Skin epidermis (tissue), 12 donors: ENCODE measurements at regions not wholly inside any gene's neighbourhood (a gene's known extent, or its start where the extent isn't known, plus 50 kb on each side); places are given as distances from the start of the nearest gene placed in this dataset.

Source experiments
- H3K27ac ChIP-seq, 21 experiments: fragments of 200-600 bp; sonication (generic) in 11 of 21; one replicate each; pipeline ENCODE4 v1.5.0; 2020; ENCODE audit warnings: mild to moderate bottlenecking in 3 of 21, inconsistent platforms in 2 of 21, moderate library complexity in 2 of 21
- H3K4me3 ChIP-seq, 7 experiments: fragments of 200-600 bp; sonication (generic) in 2 of 7; one replicate each; pipeline ENCODE4 v1.5.0; 2020; ENCODE audit warnings: inconsistent platforms in 2 of 7, mild to moderate bottlenecking in 2 of 7, moderate library complexity in 1 of 7

DNA sequence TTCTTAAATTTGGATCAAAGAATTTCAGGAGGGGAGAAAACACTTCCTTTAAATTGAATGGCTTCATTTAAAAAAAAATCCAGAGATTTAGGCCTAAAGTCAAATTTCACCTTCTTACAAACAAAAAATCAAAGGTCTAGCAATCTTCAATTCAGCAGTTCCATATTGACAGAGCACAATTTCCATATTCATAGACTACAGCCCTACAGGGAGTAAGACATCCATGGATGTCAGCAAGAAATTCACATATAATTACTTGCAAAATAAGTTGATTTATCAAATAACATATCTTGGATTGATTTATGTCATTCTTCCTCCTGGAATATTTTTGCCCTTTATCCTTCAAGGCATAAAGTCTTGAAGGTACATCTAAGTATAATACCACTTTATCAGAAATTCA, 103.4 kb downstream of the CNTN3 start:
- no peak overlapping the region for H3K27ac ChIP-seq
- no peak overlapping the region for H3K4me3 ChIP-seq

GRCh38 chr3:74510261-74510818, 104.1 kb downstream of the CNTN3 start:
- Histone ChIP-seq H3K4me3 (no peak overlapping the region), H3K27ac (no peak overlapping the region)

DNA sequence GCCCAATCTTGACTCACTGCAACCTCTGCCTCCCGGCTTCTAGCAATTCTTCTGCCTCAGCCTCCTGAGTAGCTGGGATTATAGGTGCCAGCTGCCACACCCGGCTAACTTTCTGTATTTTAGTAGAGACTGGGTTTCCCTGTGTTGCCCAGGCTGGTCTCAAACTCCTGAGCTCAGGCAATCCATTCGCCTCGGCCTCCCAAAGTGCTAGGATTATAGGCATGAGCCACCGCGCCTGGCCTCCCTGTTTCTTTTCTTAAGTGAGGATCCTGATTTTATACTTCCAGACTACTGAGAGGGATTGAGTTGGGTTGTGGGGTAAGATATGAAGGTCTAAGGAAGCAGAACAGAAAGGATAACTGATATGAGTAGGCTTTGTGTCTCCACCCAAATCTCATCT, 106.8 kb downstream of the CNTN3 start:
- H3K27ac ChIP-seq: no peak overlapping the region
- no peak overlapping the region for H3K4me3 ChIP-seq

- H3K4me3 ChIP-seq: no peak overlapping the region
These were observed 108.2 kb downstream of the CNTN3 start for GRCh38 chr3:74506246-74506645.

GRCh38 chr3:74501007-74501406, 113.5 kb downstream of the CNTN3 start:
- Histone ChIP-seq H3K4me3 (no peak overlapping the region), H3K27ac (peak overlapping the region in 3 of 21 experiments; percentile 18 to 43 (median 34))

More at GRCh38 chr3:74506246-74506645, 108.2 kb downstream of the CNTN3 start:
- H3K27ac ChIP-seq: no peak overlapping the region

- H3K4me3 ChIP-seq: no peak overlapping the region
- peak overlapping the region in 3 of 21 experiments; percentile 4 to 34 (median 18) for H3K27ac ChIP-seq
These were observed 114.2 kb downstream of the CNTN3 start for GRCh38 chr3:74500257-74500656.

GRCh38 chr3:74491874-74492273, 122.6 kb downstream of the CNTN3 start:
- no peak overlapping the region for H3K4me3 ChIP-seq
- no peak overlapping the region for H3K27ac ChIP-seq

DNA sequence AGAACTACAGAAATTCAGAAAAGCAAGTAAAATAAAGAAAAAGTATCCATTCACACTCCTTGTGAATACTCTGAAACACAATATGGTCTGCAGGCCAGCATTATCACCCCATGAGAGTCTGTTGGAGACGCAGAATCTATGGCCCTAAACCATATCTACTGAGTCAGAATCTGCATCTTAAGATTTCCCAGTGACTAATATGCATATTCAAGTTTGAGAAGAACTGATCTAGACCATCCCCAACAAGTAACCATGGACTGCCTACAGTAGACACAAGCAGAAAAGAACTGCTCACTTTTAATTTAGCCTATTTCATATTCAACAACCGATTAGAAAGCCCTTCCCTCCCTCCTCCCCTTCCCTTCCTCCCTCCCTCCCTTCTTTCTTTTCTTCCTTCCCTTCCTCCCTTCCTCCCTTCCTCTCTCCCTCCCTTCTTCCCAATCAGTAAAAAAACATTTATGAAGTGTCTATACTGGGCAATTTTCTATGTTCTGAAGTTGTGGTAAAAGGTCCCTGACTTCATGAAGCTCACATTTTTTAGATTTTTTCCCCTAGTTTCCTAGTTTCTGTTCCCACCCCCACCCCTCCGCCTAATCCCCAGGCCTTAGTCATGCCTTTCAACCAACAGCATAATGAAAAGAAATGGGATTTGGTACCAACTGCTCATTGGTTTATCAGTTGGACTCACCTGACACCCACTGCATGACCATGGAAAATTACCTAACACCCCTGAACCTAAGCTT, 125.2 kb downstream of the CNTN3 start:
- Histone ChIP-seq H3K27ac (no peak overlapping the region), H3K4me3 (no peak overlapping the region)

DNA sequence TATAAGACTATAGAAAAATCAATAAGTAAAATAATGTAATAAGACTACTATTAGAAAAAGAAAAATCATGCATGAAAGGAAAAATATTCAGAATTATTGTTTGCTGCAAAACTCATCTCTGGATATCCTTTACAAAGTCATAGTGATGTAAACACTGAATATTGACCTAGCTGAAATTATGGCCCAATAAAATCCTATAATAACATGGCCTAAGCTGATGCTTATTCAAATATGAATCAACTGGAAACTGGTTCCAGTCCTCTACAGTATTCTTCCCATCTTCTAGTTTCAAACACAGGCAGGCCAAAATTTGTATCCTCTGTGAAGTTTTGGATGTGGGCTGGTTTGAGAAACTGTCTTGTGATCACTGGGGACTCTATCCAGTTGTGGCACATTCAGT, 134.5 kb downstream of the CNTN3 start:
- Histone ChIP-seq H3K27ac (no peak overlapping the region), H3K4me3 (no peak overlapping the region)

DNA sequence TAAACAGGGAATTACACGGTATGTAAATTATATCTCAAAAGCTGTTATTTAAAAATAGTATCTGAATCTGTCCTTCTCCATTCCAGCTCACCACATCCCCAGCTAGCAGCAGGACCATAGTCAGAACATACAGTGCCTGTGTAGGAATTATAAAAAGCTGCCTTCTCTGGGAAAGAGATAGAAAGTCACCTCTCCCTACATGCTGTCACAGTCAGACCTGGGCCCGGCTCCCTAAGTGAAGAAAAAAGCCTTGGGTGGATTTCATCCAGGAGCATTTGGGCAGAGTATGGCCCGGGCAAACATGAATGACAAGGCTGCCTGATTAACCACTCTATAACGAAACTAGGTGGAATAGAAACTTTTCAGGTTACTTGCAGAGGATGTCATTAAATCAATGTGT, 144.1 kb downstream of the CNTN3 start:
- H3K27ac ChIP-seq: no peak overlapping the region
- H3K4me3 ChIP-seq: no peak overlapping the region

- Histone ChIP-seq H3K27ac (no peak overlapping the region), H3K4me3 (no peak overlapping the region)
These were observed 144.7 kb downstream of the CNTN3 start for GRCh38 chr3:74469713-74470112.

DNA sequence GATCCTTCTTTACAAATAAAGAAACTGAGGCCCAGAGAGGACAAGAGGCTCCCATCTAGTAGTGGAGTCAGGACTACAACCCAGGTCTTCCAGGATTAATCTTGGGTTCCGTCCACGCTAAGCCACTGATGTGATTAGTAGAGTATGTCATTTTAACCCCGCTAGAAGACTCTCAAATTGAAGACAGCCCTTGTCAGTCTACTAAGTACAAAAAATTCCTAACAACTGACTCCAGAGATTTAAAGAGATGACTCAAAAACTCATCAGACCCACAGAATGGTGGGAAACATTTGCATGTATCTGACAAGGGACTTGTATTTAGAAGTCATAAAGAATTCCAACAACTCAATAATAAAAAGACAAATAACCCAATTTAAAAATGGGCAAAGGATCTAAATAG, 145.3 kb downstream of the CNTN3 start:
- Histone ChIP-seq H3K27ac (no peak overlapping the region), H3K4me3 (no peak overlapping the region)

GRCh38 chr3:74465715-74466410, 148.6 kb downstream of the CNTN3 start:
- Histone ChIP-seq H3K4me3 (no peak overlapping the region), H3K27ac (no peak overlapping the region)

DNA sequence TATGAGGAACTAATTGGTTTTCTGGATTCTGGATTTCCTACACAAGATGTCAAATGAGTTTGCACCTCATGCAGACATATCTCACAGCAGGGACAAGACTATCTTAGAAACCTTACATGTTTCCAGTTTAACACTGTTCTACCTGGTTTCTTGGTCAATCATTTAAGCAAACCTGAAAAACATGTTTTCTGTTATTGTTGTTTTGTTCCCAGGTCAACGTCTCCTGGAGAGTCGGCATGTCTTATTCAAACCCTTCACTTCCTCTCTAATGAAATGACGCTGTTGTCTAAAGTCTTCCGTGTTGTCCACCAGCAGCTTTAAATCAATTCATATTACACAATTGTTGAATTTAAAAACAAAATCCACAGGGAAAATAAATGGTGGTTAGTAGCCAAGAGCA, 150.9 kb downstream of the CNTN3 start:
- H3K4me3 ChIP-seq: no peak overlapping the region
- H3K27ac ChIP-seq: no peak overlapping the region

DNA sequence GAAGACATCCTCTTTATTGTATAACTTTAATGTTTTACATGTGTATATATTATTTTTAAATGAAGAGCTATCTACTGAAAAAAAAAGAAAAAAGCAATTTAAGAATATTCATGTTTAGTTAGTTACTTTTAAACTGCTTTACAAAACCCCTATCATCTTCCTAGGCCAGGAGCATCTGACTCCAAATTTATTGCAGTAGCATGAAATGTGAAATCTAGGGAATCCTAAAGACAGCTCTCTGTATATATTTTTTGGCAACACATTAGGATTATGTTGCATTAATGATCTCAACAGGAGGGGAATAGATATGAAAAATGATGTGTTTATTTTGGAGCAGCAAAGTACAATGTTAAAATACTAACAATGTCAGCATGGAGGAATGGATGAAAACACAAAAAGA, 158.3 kb downstream of the CNTN3 start:
- Histone ChIP-seq H3K27ac (no peak overlapping the region), H3K4me3 (no peak overlapping the region)

DNA sequence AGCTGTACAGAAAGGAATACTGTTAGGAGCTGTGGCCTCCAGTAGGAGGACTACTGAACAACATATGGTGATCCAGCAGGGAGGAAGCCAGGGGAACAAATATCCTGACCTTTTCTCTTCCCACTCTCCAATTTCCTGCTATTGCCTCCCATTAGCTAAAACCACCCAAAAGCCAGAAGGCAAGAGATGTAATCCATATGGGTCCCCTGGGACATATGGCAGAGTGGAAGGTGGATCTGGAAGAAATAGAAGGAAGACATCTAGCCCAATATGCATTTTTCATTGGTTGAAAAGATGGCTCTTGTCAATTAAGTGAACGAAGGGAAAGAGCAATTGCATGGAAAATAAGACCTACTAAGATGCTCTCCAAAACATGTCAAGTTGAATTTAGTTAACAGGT, 167.2 kb downstream of the CNTN3 start:
- no peak overlapping the region for H3K27ac ChIP-seq
- no peak overlapping the region for H3K4me3 ChIP-seq

DNA sequence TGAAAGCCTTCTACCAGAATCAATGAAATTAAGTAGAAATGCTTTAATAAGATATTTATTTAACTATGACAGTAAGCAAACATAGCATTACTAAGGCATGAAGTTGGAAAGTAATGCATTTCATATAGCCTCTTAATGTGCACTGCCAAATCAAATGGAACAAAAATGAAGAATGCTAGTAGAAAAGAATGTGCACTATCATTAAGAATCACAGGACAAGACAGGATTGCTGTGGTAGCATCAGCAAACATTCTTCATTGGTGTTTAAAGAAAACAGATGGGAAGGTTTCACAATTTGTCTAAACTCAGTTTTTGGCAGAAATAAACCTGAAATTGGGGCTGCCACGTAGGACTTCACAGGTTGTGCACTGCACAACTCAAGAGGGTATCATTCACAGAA, 168.9 kb downstream of the CNTN3 start:
- H3K4me3 ChIP-seq: no peak overlapping the region
- H3K27ac ChIP-seq: no peak overlapping the region

GRCh38 chr3:74443102-74443501, 171.4 kb downstream of the CNTN3 start:
- no peak overlapping the region for H3K4me3 ChIP-seq
- no peak overlapping the region for H3K27ac ChIP-seq

- no peak overlapping the region for H3K27ac ChIP-seq
- no peak overlapping the region for H3K4me3 ChIP-seq
These were observed 171.8 kb downstream of the CNTN3 start for GRCh38 chr3:74442683-74443082.

DNA sequence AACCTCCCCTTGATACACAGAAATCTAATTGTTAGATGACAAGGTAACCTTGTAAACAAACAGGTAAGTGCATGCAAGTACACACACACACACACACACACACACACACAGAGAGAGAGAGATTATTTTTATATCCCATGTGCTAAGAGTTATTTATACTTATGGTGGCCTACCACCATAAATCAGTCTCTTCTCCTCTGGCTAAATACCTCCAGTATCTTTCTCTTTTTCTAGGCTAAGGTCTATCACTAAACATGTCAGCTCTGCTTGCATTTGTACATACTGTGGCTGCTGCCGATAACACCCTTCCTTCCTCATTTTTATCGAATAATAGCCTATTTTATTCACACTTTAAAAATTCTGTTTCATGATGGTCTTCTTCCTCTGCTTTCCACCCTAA, 172.4 kb downstream of the CNTN3 start:
- Histone ChIP-seq H3K4me3 (no peak overlapping the region), H3K27ac (no peak overlapping the region)

DNA sequence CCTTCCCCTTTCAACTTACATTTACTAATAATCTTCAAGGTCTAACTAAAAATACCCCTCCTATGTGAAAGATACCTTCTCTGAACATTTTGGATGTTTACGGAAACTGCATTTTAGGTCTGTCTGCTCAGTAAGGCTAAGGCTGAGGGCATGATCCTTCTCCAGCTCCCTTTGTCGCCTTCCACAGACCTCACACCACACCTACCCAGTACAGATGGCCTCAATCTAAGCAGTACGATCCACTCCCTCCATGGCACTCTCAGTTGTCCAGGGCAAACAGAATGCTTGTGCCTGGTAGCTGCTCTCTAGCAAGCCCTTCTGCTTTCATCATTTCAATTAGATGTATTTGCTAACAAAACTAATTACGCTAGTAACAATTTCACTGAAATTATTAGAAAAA, 178.3 kb downstream of the CNTN3 start:
- H3K27ac ChIP-seq: no peak overlapping the region
- no peak overlapping the region for H3K4me3 ChIP-seq
